C4-2B (cell line): ENCODE measurements at regions not wholly inside any gene's neighbourhood (a gene's known extent, or its start where the extent isn't known, plus 50 kb on each side); places are given as distances from the start of the nearest gene placed in this dataset.

Experiments used
- H3K27ac ChIP-seq: fragments of 450-650 bp; 2 replicates; pipeline ENCODE4 v1.5.1; 2017
- ZFX ChIP-seq: fragments of 450-650 bp; IDR thresholded peaks from 2 replicates; pipeline ENCODE4 v1.6.1; 2017
- TF ChIP-seq, protein P1 (sequence below): fragments of 450-650 bp; conservative IDR thresholded peaks from 2 replicates; pipeline ENCODE4 v1.5.1; 2017; ENCODE audit warnings: mild to moderate bottlenecking

DNA sequence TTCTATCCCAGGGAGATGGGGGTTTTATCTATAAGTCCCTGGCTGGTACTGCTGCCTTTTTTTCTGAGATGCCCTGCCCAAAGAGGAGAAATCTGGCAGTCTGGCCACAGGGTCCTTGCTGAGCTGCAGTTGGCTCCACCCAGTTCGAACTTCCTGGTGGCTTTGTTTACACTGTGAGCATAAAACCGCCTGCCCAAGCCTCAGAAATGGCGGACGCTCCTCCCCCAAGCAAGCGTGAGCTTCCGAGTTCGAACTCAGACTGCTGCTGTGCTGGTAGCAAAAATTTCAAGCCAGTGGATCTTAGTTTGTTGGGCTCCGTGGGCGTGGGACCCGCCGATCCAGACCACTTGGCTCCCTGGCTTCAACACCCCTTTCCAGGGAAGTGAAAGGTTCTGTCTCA lies 126.8 kb upstream of the SUCLG2 start:
- TF ChIP-seq ZFX, result no peak
- TF ChIP-seq, protein P1, sequence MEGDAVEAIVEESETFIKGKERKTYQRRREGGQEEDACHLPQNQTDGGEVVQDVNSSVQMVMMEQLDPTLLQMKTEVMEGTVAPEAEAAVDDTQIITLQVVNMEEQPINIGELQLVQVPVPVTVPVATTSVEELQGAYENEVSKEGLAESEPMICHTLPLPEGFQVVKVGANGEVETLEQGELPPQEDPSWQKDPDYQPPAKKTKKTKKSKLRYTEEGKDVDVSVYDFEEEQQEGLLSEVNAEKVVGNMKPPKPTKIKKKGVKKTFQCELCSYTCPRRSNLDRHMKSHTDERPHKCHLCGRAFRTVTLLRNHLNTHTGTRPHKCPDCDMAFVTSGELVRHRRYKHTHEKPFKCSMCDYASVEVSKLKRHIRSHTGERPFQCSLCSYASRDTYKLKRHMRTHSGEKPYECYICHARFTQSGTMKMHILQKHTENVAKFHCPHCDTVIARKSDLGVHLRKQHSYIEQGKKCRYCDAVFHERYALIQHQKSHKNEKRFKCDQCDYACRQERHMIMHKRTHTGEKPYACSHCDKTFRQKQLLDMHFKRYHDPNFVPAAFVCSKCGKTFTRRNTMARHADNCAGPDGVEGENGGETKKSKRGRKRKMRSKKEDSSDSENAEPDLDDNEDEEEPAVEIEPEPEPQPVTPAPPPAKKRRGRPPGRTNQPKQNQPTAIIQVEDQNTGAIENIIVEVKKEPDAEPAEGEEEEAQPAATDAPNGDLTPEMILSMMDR, result no peak
- no peak overlapping the region for H3K27ac ChIP-seq

DNA sequence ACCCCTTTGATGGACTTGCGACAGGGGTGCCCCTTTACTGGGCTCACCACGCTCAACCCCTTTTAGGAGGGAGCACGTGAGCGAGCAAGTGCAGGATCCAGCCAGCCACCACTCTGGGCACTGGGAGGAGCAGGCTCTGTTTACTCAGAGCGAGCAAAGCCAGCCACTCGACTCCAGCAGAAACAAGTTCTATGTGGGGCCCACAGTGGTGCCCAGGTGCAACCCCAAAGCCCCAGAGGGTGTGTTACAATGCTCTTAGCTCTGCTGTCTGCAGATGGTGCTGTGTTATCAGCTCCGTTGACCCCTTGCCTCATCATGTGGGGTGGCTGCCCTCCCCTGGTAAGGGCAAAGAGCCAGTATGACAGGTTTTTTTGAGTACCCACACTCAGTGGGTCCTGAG lies 120.3 kb upstream of the SUCLG2 start:
- TF ChIP-seq, protein P1, result no peak
- no peak for TF ChIP-seq ZFX
- no peak overlapping the region for H3K27ac ChIP-seq

DNA sequence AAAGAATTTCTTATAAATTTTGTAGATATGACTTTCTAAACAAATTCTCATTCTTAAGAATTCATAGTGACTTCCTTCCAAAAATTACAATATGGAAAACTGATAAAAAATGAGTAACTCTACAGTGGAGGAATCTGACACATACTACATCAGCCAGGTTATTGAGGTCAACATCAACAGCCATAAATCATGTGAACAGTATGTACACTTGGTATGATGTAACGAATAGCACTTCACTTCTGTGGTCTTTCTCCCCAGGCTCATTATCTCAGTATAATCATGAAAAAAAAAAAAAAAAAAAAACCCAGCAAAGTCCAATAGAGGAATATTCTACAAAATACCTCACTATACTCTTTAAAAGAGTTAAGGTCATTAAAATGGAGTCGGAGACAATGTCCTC lies 111.2 kb upstream of the SUCLG2 start:
- TF ChIP-seq, protein P1, result no peak
- no peak for TF ChIP-seq ZFX
- H3K27ac ChIP-seq, result no peak overlapping the region

DNA sequence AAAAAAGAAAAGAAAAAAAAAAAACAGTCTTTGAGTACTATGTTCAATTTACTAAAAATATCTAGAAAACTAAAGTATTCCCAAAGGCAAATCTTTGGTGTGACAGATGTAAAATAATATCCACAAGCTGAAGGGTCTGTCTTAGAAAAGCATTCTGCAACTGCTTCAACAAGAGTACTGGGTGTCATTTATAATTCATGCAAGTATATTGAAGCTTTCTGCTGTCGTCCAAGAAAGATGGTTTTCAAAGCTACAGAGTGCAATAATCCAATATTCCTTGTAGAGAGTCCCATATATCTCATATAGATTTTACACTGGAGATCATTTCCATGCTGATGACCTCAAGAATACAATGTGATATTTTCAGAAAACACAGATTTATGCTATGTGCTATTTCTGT lies 90.9 kb upstream of the SUCLG2 start:
- no peak overlapping the region for H3K27ac ChIP-seq
- TF ChIP-seq, protein P1, result no peak
- TF ChIP-seq ZFX, result no peak

DNA sequence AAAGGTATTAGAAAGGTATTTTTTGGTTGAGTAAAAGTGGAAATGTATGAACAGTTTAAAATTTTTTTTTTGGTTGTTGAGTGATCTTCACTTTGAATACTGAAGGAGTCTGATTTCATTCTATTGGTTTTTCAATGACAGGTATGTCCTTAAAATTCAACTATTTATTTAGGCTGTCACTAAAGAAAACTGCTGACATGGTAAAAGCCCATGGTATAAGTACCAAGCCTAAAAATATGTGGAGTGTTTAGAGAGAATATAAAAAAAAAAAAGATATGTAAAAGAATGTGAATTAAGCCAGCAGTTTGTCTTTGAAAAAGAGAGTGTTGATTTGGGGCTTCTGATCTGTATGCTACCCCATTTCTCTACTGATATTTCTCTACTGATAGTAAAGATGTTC lies 90.3 kb upstream of the SUCLG2 start:
- no peak for TF ChIP-seq ZFX
- TF ChIP-seq, protein P1, result no peak
- no peak overlapping the region for H3K27ac ChIP-seq

DNA sequence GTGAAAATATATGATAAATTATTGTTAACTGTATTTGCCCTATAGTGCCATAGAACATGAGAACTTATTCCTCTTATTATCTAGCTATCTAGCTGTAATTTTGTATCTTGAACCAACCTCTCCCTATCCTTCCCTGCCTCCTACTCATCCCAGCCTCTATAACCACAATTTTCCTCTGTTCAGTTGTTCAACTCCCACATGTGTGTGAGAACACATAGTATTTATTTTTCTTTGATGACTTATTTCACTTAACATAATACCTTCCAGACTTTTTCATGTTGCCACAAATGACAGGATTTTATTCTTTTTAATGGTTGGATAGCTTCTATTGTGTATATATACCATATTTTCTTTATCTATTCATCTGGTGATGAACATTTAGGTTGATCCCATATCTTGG lies 85.4 kb upstream of the SUCLG2 start:
- H3K27ac ChIP-seq, result no peak overlapping the region
- TF ChIP-seq ZFX, result no peak

DNA sequence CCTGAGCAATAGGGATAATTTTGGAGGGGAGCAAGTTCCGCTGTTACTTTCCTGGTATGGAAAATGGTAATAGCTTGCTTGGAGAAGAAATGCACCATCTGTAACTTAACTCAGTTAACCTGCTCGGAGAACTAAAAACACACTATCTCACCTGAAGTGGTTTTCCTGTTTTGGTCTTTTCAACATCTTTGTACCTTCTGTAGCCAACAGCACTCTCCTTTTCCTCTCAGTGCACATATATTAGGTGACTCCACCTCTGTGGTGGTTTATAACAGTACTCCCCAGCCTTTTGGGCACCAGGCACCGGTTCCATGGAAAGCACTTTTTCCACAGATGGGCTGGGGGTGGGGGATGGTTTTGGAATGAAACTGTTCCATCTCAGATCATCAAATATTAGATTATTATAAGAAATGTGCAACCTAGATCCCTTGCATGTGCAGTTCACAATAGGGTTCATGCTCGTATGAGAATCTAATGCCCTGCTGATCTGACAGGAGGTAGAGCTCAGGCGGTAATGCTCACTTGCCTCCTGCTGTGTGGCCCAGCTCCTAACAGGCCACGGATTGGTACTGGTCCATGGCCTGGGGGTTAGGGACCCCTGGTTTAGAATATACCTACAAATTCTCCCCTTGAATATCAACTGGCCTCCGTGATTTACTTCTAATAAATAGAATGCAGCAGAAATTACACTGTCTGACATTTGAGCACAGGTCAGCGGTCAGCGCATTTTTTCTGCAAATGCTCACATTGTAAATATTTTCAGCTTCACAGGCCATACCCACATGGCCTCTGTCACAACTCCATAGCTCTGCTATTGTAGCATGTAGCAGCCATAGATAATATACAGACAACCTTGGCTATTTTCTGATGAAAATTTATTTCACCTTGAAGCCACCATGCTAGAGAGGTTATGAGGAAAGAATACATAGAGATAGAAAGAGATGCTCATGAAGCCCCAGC lies 83.8 kb upstream of the SUCLG2 start:
- H3K27ac ChIP-seq, result no peak overlapping the region
- TF ChIP-seq ZFX, result no peak
- TF ChIP-seq, protein P1, result no peak

DNA sequence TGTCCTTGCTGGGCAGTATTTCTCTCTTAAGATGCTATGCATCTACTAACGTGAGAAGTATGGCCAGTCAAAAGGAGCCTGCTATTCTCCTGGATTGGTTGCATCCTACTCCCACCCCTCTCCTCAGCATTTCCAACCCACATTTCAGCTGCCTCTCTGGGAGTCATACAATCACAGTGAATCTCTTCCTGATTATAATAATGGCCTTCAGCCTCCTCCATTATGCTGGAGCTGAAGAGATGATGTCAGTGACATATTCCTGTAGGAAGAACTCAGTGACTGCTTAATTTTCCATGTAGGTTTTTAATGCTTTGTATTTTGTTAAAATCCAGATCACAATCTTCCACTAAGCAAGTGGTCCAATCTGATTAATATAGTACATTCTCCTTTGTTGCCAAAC lies 82.7 kb upstream of the SUCLG2 start:
- no peak overlapping the region for H3K27ac ChIP-seq

More for the DNA sequence above, 82.7 kb upstream of the SUCLG2 start:
- TF ChIP-seq ZFX, result no peak
- TF ChIP-seq, protein P1, result no peak
